IMR-90 (cell line): ENCODE measurements at regions not wholly inside any gene's neighbourhood (a gene's known extent, or its start where the extent isn't known, plus 50 kb on each side); places are given as distances from the start of the nearest gene placed in this dataset.

Experiments
- ATAC-seq: fragments of 200-7000 bp; cut with Tn5 transposase; 2 replicates; pipeline ENCODE4 v1.9.1; 2020; ENCODE audit warnings: low read depth, mild to moderate bottlenecking, moderate library complexity
- BruUV-seq: library from RNA; stranded (reverse); fragments of 400-500 nt; replicated peaks from 2 replicates; lab custom pipeline; 2021; lab: Mats Ljungman, UMichigan
- CTCF ChIA-PET: fragments of 300-600 bp; formaldehyde crosslinking; extraction: SDS; loops from one replicate; lab custom pipeline; 2021; ENCODE audit warnings: antibody characterized with exemption; lab: Yijun Ruan, JAX
- POLR2A ChIA-PET: fragments of 300-600 bp; sonication (Branson Sonifier 250); formaldehyde crosslinking; loops from one replicate; lab custom pipeline; 2022; ENCODE audit warnings: antibody characterized with exemption; ENCODE audit not compliant: unreplicated experiment; lab: Charles Lee
- DNase-seq: peaks from one replicate; pipeline ENCODE4 v3.0.0; 2013
- H2AFZ ChIP-seq: replicated peaks from 2 replicates; pipeline ENCODE3; 2013; ENCODE audit warnings: low read length, mild to moderate bottlenecking; ENCODE audit not compliant: poor library complexity
- H2AK5ac ChIP-seq: 2 replicates; pipeline ENCODE4 v1.6.1; 2013; ENCODE audit warnings: low read depth, low read length, inconsistent platforms
- H2AK9ac ChIP-seq: replicated peaks from 2 replicates; pipeline ENCODE3; 2013; ENCODE audit warnings: mild to moderate bottlenecking, low read depth, low read length, moderate library complexity; ENCODE audit not compliant: poor library complexity
- H2BK120ac ChIP-seq: 2 replicates; pipeline ENCODE4 v1.6.1; 2013; ENCODE audit warnings: low read depth, low read length, inconsistent platforms
- H2BK15ac ChIP-seq: 3 replicates; pipeline ENCODE4 v1.6.1; 2013; ENCODE audit warnings: low read depth, low read length, inconsistent platforms
- H2BK20ac ChIP-seq: 2 replicates; pipeline ENCODE4 v1.6.1; 2013; ENCODE audit warnings: low read depth, mild to moderate bottlenecking, inconsistent platforms, low read length, moderate library complexity
- H2BK5ac ChIP-seq: 2 replicates; pipeline ENCODE4 v1.6.1; 2013; ENCODE audit warnings: mild to moderate bottlenecking, low read depth, low read length, inconsistent platforms; ENCODE audit not compliant: poor library complexity, severe bottlenecking
- H3K14ac ChIP-seq: replicated peaks from 2 replicates; pipeline ENCODE4 v1.6.1; 2013; ENCODE audit warnings: low read depth, low read length, inconsistent platforms
- H3K18ac ChIP-seq: 2 replicates; pipeline ENCODE4 v1.6.1; 2013; ENCODE audit warnings: low read depth, low read length, control low read depth
- H3K23ac ChIP-seq: 2 replicates; pipeline ENCODE4 v1.6.1; 2013; ENCODE audit warnings: low read depth, low read length, inconsistent platforms
- H3K27ac ChIP-seq: 2 replicates; pipeline ENCODE4 v1.5.1; 2013; ENCODE audit warnings: mild to moderate bottlenecking, control low read depth, low read length; ENCODE audit not compliant: insufficient read depth
- H3K27me3 ChIP-seq: 2 replicates; pipeline ENCODE4 v1.6.1; 2013; ENCODE audit warnings: low read length; ENCODE audit not compliant: control insufficient read depth, insufficient read depth
- H3K36me3 ChIP-seq: 2 replicates; pipeline ENCODE4 v1.6.1; 2013; ENCODE audit warnings: low read length, mixed read lengths; ENCODE audit not compliant: control insufficient read depth, insufficient read depth
- H3K4ac ChIP-seq: 2 replicates; pipeline ENCODE4 v1.6.1; 2013; ENCODE audit warnings: low read depth, low read length, inconsistent platforms
- H3K4me1 ChIP-seq: 2 replicates; pipeline ENCODE4 v1.6.1; 2013; ENCODE audit warnings: low read length, mixed read lengths; ENCODE audit not compliant: control insufficient read depth, insufficient read depth
- H3K4me2 ChIP-seq: 2 replicates; pipeline ENCODE4 v1.6.1; 2013; ENCODE audit warnings: low read depth, mild to moderate bottlenecking, control low read depth, low read length, moderate library complexity
- H3K4me3 ChIP-seq: 2 replicates; pipeline ENCODE4 v1.5.1; 2013; ENCODE audit warnings: low read depth, mild to moderate bottlenecking, control low read depth, low read length, moderate library complexity; ENCODE audit not compliant: insufficient read depth
- H3K56ac ChIP-seq: 2 replicates; pipeline ENCODE4 v1.6.1; 2013; ENCODE audit warnings: low read length, inconsistent platforms; ENCODE audit not compliant: insufficient read depth; ENCODE audit errors: extremely low read depth
- H3K79me1 ChIP-seq, 2 experiments: 2 replicates each; pipeline ENCODE4 v1.6.1; 2013; ENCODE audit warnings: low read length in 2 of 2, inconsistent platforms in 1 of 2, low read depth in 1 of 2
- H3K9ac ChIP-seq: 2 replicates; pipeline ENCODE4 v1.6.1; 2013; ENCODE audit warnings: low read depth, low read length, control low read depth
- H3K9me1 ChIP-seq: 2 replicates; pipeline ENCODE4 v1.6.1; 2013; ENCODE audit warnings: low read length, inconsistent platforms; ENCODE audit not compliant: insufficient read depth
- H3K9me3 ChIP-seq: 2 replicates; pipeline ENCODE4 v1.6.1; 2013; ENCODE audit warnings: low read length; ENCODE audit not compliant: control insufficient read depth, insufficient read depth
- H4K20me1 ChIP-seq: 2 replicates; pipeline ENCODE4 v1.6.1; 2013; ENCODE audit warnings: low read length, inconsistent platforms; ENCODE audit not compliant: insufficient read depth
- H4K5ac ChIP-seq: 2 replicates; pipeline ENCODE4 v1.6.1; 2013; ENCODE audit warnings: mild to moderate bottlenecking, low read depth, low read length, control low read depth
- H4K8ac ChIP-seq, 2 experiments: 2 replicates each; pipeline ENCODE4 v1.6.1; 2013; ENCODE audit warnings: low read depth in 2 of 2, low read length in 2 of 2, control low read depth in 1 of 2, inconsistent platforms in 1 of 2
- H4K91ac ChIP-seq: 2 replicates; pipeline ENCODE4 v1.6.1; 2013; ENCODE audit warnings: low read depth, low read length, inconsistent platforms; ENCODE audit not compliant: insufficient read depth
- BHLHE40 ChIP-seq: fragments of 150-350 bp; IDR thresholded peaks from 2 replicates; pipeline ENCODE4 v1.6.1; 2016; ENCODE audit warnings: mild to moderate bottlenecking, low read depth, low read length
- CEBPB ChIP-seq: IDR thresholded peaks from 2 replicates; pipeline ENCODE4 v1.6.1; 2012; ENCODE audit warnings: low read depth, low read length, improper control_type of control experiment
- CHD1 ChIP-seq: IDR thresholded peaks from 2 replicates; pipeline ENCODE4 v1.6.1; 2012; ENCODE audit warnings: low read depth, low read length, improper control_type of control experiment
- FOS ChIP-seq: fragments of 150-350 bp; IDR thresholded peaks from 2 replicates; pipeline ENCODE4 v1.6.1; 2016; ENCODE audit warnings: low read depth, low read length
- MAFK ChIP-seq: IDR thresholded peaks from 2 replicates; pipeline ENCODE4 v1.6.1; 2012; ENCODE audit warnings: low read depth, low read length, improper control_type of control experiment
- MAZ ChIP-seq: IDR thresholded peaks from 2 replicates; pipeline ENCODE4 v1.6.1; 2012; ENCODE audit warnings: low read depth, mild to moderate bottlenecking, low read length, improper control_type of control experiment, moderate library complexity, borderline replicate concordance
- MXI1 ChIP-seq: IDR thresholded peaks from 2 replicates; pipeline ENCODE4 v1.6.1; 2012; ENCODE audit warnings: low read depth, mild to moderate bottlenecking, low read length, moderate library complexity, borderline replicate concordance
- NFE2L2 ChIP-seq: fragments of 150-350 bp; IDR thresholded peaks from 2 replicates; pipeline ENCODE4 v1.6.1; 2016; ENCODE audit warnings: low read depth, mild to moderate bottlenecking, low read length
- POLR2A ChIP-seq: IDR thresholded peaks from 2 replicates; pipeline ENCODE4 v1.6.1; 2012; ENCODE audit warnings: mild to moderate bottlenecking, low read depth, low read length
- RAD21 ChIP-seq: IDR thresholded peaks from 2 replicates; pipeline ENCODE4 v1.6.1; 2012; ENCODE audit warnings: low read length, improper control_type of control experiment
- RCOR1 ChIP-seq: IDR thresholded peaks from 2 replicates; pipeline ENCODE4 v1.6.1; 2012; ENCODE audit warnings: mild to moderate bottlenecking, low read length, improper control_type of control experiment; ENCODE audit not compliant: insufficient replicate concordance
- RFX5 ChIP-seq: IDR thresholded peaks from 2 replicates; pipeline ENCODE4 v1.8.0; 2012; ENCODE audit warnings: low read depth, mild to moderate bottlenecking, low read length, moderate library complexity
- SMC3 ChIP-seq: fragments of 150-350 bp; IDR thresholded peaks from 2 replicates; pipeline ENCODE4 v1.6.1; 2016; ENCODE audit warnings: low read depth, mild to moderate bottlenecking, antibody characterized with exemption, low read length, moderate library complexity
- WGBS, 2 experiments: methylation state at CpG; one replicate each; pipeline versions ENCODE4 v1.1.5 to v1.1.7; 2013; ENCODE audit warnings: missing lambda C conversion rate in 2 of 2; ENCODE audit not compliant: insufficient read length in 1 of 2; ENCODE audit errors: extremely low coverage in 2 of 2; 5-methylcytosine and 5-hydroxymethylcytosine counted together
- dilution Hi-C: fragments of 300-500 bp; cut with HindIII; formaldehyde crosslinking; loops from one replicate; pipeline ENCODE4 v1.14.3; 2018; ENCODE audit warnings: low sequenced_read_pairs; ENCODE audit not compliant: unreplicated experiment
- in situ Hi-C: fragments of 300-500 bp; cut with MboI; formaldehyde crosslinking; loops from 3 replicates; pipeline ENCODE4 v1.14.3; 2019; ENCODE audit warnings: low sequenced_read_pairs, inconsistent platforms, mixed read lengths
- intact Hi-C: fragments of 100-400 bp; cut with micrococcal nuclease; formaldehyde crosslinking; loops from 2 replicates; pipeline ENCODE4 v1.10.0; 2022
- TF ChIP-seq, protein P1 (sequence below): fragments of 150-350 bp; IDR thresholded peaks from 2 replicates; pipeline ENCODE4 v1.6.1; 2016; ENCODE audit warnings: low read depth, mild to moderate bottlenecking, low read length, moderate library complexity, borderline replicate concordance
- TF ChIP-seq, protein P2 (sequence below): conservative IDR thresholded peaks from 2 replicates; pipeline ENCODE4 v1.5.1; 2012; ENCODE audit warnings: mild to moderate bottlenecking, low read depth, low read length, improper control_type of control experiment
- TF ChIP-seq, protein P3 (sequence below): fragments of 150-350 bp; IDR thresholded peaks from 2 replicates; pipeline ENCODE4 v1.6.1; 2017; ENCODE audit warnings: mild to moderate bottlenecking, antibody characterized with exemption, low read length, low read depth

- Histone ChIP-seq H3K14ac (no peak overlapping the region), H3K56ac (no peak overlapping the region), H3K36me3 (no peaks in the 10 kb centered on the region), H3K79me1 (no peaks in the 10 kb centered on the region), H4K20me1 (no peaks in the 10 kb centered on the region), H4K91ac (no peak overlapping the region), H2AK5ac (no peak overlapping the region), H2BK120ac (no peak overlapping the region), H3K4me2 (no peak overlapping the region), H3K18ac (no peak overlapping the region), H3K4me1 (no peaks in the 10 kb centered on the region), H2AK9ac (no peak overlapping the region), H3K9me1 (no peaks in the 10 kb centered on the region), H3K27me3 (no peaks in the 10 kb centered on the region), H3K9me3 (peaks cover 9% of the 10 kb centered on the region), H2BK15ac (no peak overlapping the region), H3K9ac (no peak overlapping the region), H3K23ac (no peak overlapping the region), H2BK5ac (no peak overlapping the region), H2AFZ (no peak overlapping the region), H4K8ac (no peak overlapping the region), H2BK20ac (no peak overlapping the region), H3K4ac (no peak overlapping the region), H4K5ac (no peak overlapping the region), H3K27ac (no peak overlapping the region), H3K4me3 (no peak overlapping the region)
- ChIA-PET POLR2A (no interaction called here), CTCF (no interaction called here)
- ATAC-seq (no peak), DNase-seq (no peak)
- intact Hi-C loops, result no loop called here
- 33% methylated on average over 1 of the region's 4 CpGs; no CpG with 5 or more reads in 1 of the 2 experiments for WGBS, 2 experiments
- in situ Hi-C loops, result no loop called here
- BruUV-seq, result no TSS peak
- TF ChIP-seq RCOR1 (no peak), FOS (no peak), MAZ (no peak), CEBPB (no peak), MAFK (no peak), BHLHE40 (no peak), NFE2L2 (no peak), RAD21 (no peak), MXI1 (no peak), CHD1 (no peak), SMC3 (no peak), POLR2A (no peak), RFX5 (no peak)
- TF ChIP-seq, protein P1, sequence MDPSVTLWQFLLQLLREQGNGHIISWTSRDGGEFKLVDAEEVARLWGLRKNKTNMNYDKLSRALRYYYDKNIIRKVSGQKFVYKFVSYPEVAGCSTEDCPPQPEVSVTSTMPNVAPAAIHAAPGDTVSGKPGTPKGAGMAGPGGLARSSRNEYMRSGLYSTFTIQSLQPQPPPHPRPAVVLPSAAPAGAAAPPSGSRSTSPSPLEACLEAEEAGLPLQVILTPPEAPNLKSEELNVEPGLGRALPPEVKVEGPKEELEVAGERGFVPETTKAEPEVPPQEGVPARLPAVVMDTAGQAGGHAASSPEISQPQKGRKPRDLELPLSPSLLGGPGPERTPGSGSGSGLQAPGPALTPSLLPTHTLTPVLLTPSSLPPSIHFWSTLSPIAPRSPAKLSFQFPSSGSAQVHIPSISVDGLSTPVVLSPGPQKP, result no peak
- TF ChIP-seq, protein P2, sequence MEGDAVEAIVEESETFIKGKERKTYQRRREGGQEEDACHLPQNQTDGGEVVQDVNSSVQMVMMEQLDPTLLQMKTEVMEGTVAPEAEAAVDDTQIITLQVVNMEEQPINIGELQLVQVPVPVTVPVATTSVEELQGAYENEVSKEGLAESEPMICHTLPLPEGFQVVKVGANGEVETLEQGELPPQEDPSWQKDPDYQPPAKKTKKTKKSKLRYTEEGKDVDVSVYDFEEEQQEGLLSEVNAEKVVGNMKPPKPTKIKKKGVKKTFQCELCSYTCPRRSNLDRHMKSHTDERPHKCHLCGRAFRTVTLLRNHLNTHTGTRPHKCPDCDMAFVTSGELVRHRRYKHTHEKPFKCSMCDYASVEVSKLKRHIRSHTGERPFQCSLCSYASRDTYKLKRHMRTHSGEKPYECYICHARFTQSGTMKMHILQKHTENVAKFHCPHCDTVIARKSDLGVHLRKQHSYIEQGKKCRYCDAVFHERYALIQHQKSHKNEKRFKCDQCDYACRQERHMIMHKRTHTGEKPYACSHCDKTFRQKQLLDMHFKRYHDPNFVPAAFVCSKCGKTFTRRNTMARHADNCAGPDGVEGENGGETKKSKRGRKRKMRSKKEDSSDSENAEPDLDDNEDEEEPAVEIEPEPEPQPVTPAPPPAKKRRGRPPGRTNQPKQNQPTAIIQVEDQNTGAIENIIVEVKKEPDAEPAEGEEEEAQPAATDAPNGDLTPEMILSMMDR, result no peak
- TF ChIP-seq, protein P3, sequence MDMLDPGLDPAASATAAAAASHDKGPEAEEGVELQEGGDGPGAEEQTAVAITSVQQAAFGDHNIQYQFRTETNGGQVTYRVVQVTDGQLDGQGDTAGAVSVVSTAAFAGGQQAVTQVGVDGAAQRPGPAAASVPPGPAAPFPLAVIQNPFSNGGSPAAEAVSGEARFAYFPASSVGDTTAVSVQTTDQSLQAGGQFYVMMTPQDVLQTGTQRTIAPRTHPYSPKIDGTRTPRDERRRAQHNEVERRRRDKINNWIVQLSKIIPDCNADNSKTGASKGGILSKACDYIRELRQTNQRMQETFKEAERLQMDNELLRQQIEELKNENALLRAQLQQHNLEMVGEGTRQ, result no peak
- dilution Hi-C loops, result no loop called here
Observed at GRCh38 chr13:57865600-57866294, 234.2 kb downstream of the PCDH17 start.
